WTC11 (cell line): ENCODE measurements at regions not wholly inside any gene's neighbourhood (a gene's known extent, or its start where the extent isn't known, plus 50 kb on each side); places are given as distances from the start of the nearest gene placed in this dataset.

Source experiments
- ATAC-seq: fragments of 200-7000 bp; cut with Tn5 transposase; 2 replicates; pipeline ENCODE4 v1.10.0; 2021; ENCODE audit warnings: mild to moderate bottlenecking, moderate library complexity
- CTCF ChIA-PET: fragments of 300-600 bp; sonication (Branson Sonifier 250); formaldehyde crosslinking; loops from one replicate; lab custom pipeline; 2021; ENCODE audit warnings: antibody characterized with exemption; lab: Charles Lee
- POLR2A ChIA-PET: fragments of 350-600 bp; sonication (Branson Sonifier 250); formaldehyde crosslinking; loops from one replicate; lab custom pipeline; 2021; ENCODE audit warnings: antibody characterized with exemption; lab: Charles Lee
- DNase-seq: peaks from one replicate; pipeline ENCODE4 v3.0.0; 2021; ENCODE audit warnings: low spot score
- H3K27ac Mint-ChIP-seq: 2 replicates; pipeline ENCODE4 v1.8.0; 2021; ENCODE audit warnings: mixed read lengths
- H3K27me3 Mint-ChIP-seq: 2 replicates; pipeline ENCODE4 v1.8.0; 2021; ENCODE audit warnings: low read depth, mild to moderate bottlenecking, moderate library complexity, mixed read lengths
- H3K36me3 Mint-ChIP-seq: 2 replicates; pipeline ENCODE4 v1.8.0; 2021; ENCODE audit warnings: mixed read lengths
- H3K4me1 Mint-ChIP-seq: 2 replicates; pipeline ENCODE4 v1.8.0; 2022; ENCODE audit warnings: mixed read lengths
- H3K4me3 Mint-ChIP-seq: 2 replicates; pipeline ENCODE4 v1.8.0; 2021; ENCODE audit warnings: mild to moderate bottlenecking, moderate library complexity, mixed read lengths
- H3K9me3 Mint-ChIP-seq: 2 replicates; pipeline ENCODE4 v1.8.0; 2021; ENCODE audit warnings: mixed read lengths
- ARID4B ChIP-seq: sonication (generic); formaldehyde crosslinking; IDR thresholded peaks from 2 replicates; pipeline ENCODE4 v1.8.0; 2023; ENCODE audit warnings: missing genetic modification reagents, mild to moderate bottlenecking, borderline replicate concordance
- ATF6 ChIP-seq: sonication (generic); formaldehyde crosslinking; IDR thresholded peaks from 2 replicates; pipeline ENCODE4 v1.8.1; 2023; ENCODE audit warnings: mild to moderate bottlenecking, missing genetic modification reagents
- ERG ChIP-seq: fragments of 250-450 bp; sonication (Bioruptor Pico); IDR thresholded peaks from 2 replicates; pipeline ENCODE4 v1.8.0; 2021; ENCODE audit warnings: mild to moderate bottlenecking
- FOXJ3 ChIP-seq: sonication (generic); formaldehyde crosslinking; IDR thresholded peaks from 2 replicates; pipeline ENCODE4 v1.9.0; 2021; ENCODE audit warnings: missing genetic modification reagents, mild to moderate bottlenecking, borderline replicate concordance
- FOXP4 ChIP-seq: sonication (generic); formaldehyde crosslinking; IDR thresholded peaks from 2 replicates; pipeline ENCODE4 v1.8.0; 2022; ENCODE audit warnings: mild to moderate bottlenecking, missing genetic modification reagents
- GABPB1 ChIP-seq: sonication (generic); formaldehyde crosslinking; IDR thresholded peaks from 2 replicates; pipeline ENCODE4 v1.8.1; 2023; ENCODE audit warnings: mild to moderate bottlenecking, missing genetic modification reagents
- HMGXB4 ChIP-seq: sonication (generic); formaldehyde crosslinking; IDR thresholded peaks from 2 replicates; pipeline ENCODE4 v1.8.1; 2023; ENCODE audit warnings: mild to moderate bottlenecking, moderate library complexity, missing genetic modification reagents
- IRF1 ChIP-seq: sonication (generic); formaldehyde crosslinking; IDR thresholded peaks from 2 replicates; pipeline ENCODE4 v1.8.0; 2023; ENCODE audit warnings: missing genetic modification reagents
- MLX ChIP-seq: sonication (generic); formaldehyde crosslinking; IDR thresholded peaks from 2 replicates; pipeline ENCODE4 v1.8.1; 2023; ENCODE audit warnings: mild to moderate bottlenecking, missing genetic modification reagents, moderate library complexity
- MXD4 ChIP-seq: fragments of 250-450 bp; sonication (Bioruptor Pico); IDR thresholded peaks from 2 replicates; pipeline ENCODE4 v1.8.0; 2021; ENCODE audit warnings: mild to moderate bottlenecking, moderate library complexity, borderline replicate concordance
- RELA ChIP-seq: sonication (generic); formaldehyde crosslinking; IDR thresholded peaks from 2 replicates; pipeline ENCODE4 v1.8.1; 2022; ENCODE audit warnings: missing genetic modification reagents, mild to moderate bottlenecking, borderline replicate concordance
- RORB ChIP-seq: fragments of 250-450 bp; sonication (Bioruptor Pico); IDR thresholded peaks from 2 replicates; pipeline ENCODE4 v1.9.0; 2021; ENCODE audit warnings: mild to moderate bottlenecking
- SOX15 ChIP-seq: fragments of 250-450 bp; sonication (Bioruptor Pico); IDR thresholded peaks from 2 replicates; pipeline ENCODE4 v1.9.0; 2021; ENCODE audit warnings: mild to moderate bottlenecking
- ZBTB43 ChIP-seq: sonication (generic); formaldehyde crosslinking; IDR thresholded peaks from 2 replicates; pipeline ENCODE4 v1.8.1; 2023; ENCODE audit warnings: mild to moderate bottlenecking, missing genetic modification reagents
- ZNF219 ChIP-seq: sonication (generic); formaldehyde crosslinking; IDR thresholded peaks from 2 replicates; pipeline ENCODE4 v1.8.0; 2023; ENCODE audit warnings: missing genetic modification reagents, mild to moderate bottlenecking, borderline replicate concordance
- ZSCAN18 ChIP-seq: fragments of 250-450 bp; sonication (Bioruptor Pico); IDR thresholded peaks from 2 replicates; pipeline ENCODE4 v2.1.2; 2022; ENCODE audit warnings: mild to moderate bottlenecking, moderate library complexity

- ChIA-PET POLR2A (no interaction called here), CTCF (no interaction called here)
- TF ChIP-seq MXD4 (CRISPR knock-in tag) (no peak), ATF6 (CRISPR knock-in tag) (no peak), ZNF219 (CRISPR knock-in tag) (no peak), ZBTB43 (CRISPR knock-in tag) (no peak), FOXJ3 (CRISPR knock-in tag) (no peak), ERG (CRISPR knock-in tag) (no peak), SOX15 (CRISPR knock-in tag) (no peak), ZSCAN18 (CRISPR knock-in tag) (no peak), MLX (CRISPR knock-in tag) (no peak), RELA (CRISPR knock-in tag) (no peak)
- H3K4me3 Mint-ChIP-seq: no peak overlapping the region
- H3K36me3 Mint-ChIP-seq: peaks cover 11% of the 10 kb centered on the region
- no peaks in the 10 kb centered on the region for H3K4me1 Mint-ChIP-seq
- peaks cover 43% of the 10 kb centered on the region for H3K9me3 Mint-ChIP-seq
- no peak overlapping the region for H3K27ac Mint-ChIP-seq
- no peaks in the 10 kb centered on the region; the same call in 1 of the 2 replicates for H3K27me3 Mint-ChIP-seq
- ATAC-seq (no peak), DNase-seq (no peak)
These were observed 407.3 kb downstream of the MRPL39 start for GRCh38 chr21:25199944-25200343.

GRCh38 chr21:25191141-25191540 is 416.1 kb downstream of the MRPL39 start:
- CTCF ChIA-PET: no interaction called here
- ATAC-seq (no peak), DNase-seq (no peak)
- no peak overlapping the region for H3K4me3 Mint-ChIP-seq
- POLR2A ChIA-PET: no interaction called here
- H3K9me3 Mint-ChIP-seq: peaks cover 21% of the 10 kb centered on the region
- H3K27ac Mint-ChIP-seq: no peak overlapping the region
- H3K27me3 Mint-ChIP-seq: no peaks in the 10 kb centered on the region; the same call in 1 of the 2 replicates
- H3K4me1 Mint-ChIP-seq: no peaks in the 10 kb centered on the region
- no peaks in the 10 kb centered on the region; the same call in 1 of the 2 replicates for H3K36me3 Mint-ChIP-seq
- no peak for TF ChIP-seq HMGXB4 (CRISPR knock-in tag)
- no peak for TF ChIP-seq GABPB1 (CRISPR knock-in tag)
- TF ChIP-seq FOXP4 (CRISPR knock-in tag): no peak
- TF ChIP-seq SOX15 (CRISPR knock-in tag): no peak
- TF ChIP-seq RORB: no peak
- TF ChIP-seq ARID4B (CRISPR knock-in tag): no peak
- TF ChIP-seq IRF1 (CRISPR knock-in tag): no peak
- no peak for TF ChIP-seq ZSCAN18 (CRISPR knock-in tag)
